Thoracic aorta (tissue), 2 donors: ENCODE measurements at regions not wholly inside any gene's neighbourhood (a gene's known extent, or its start where the extent isn't known, plus 50 kb on each side); places are given as distances from the start of the nearest gene placed in this dataset.
"Not testable (repeated sequence)": the region's sequence is repeated elsewhere in the genome, so short reads cannot be mapped to it uniquely, and the experiment has no call there.

ENCODE experiments used
- ATAC-seq: fragments of 150-250 bp; one replicate; pipeline ENCODE4 v1.8.0; 2017; ENCODE audit warnings: low read depth; ENCODE audit not compliant: insufficient number of reproducible peaks, low FRiP score
- DNase-seq: peaks from one replicate; pipeline ENCODE4 v3.0.0-alpha.2; 2020; ENCODE audit warnings: low spot score
- H3K27ac ChIP-seq, 2 donors: fragments of 200-600 bp; sonication (generic); 1 replicate in 1 of 2; 2 replicates in 1 of 2; pipeline ENCODE4 v1.5.1; 2016; ENCODE audit warnings: mild to moderate bottlenecking in 2 of 2, moderate library complexity in 2 of 2
- H3K27me3 ChIP-seq: fragments of 200-600 bp; sonication (generic); replicated peaks from 2 replicates; pipeline ENCODE4 v1.6.0; 2016; ENCODE audit warnings: mild to moderate bottlenecking; ENCODE audit not compliant: insufficient read depth
- H3K36me3 ChIP-seq: fragments of 200-600 bp; sonication (generic); one replicate; pipeline ENCODE4 v1.5.1; 2016
- H3K4me1 ChIP-seq, 2 donors: fragments of 200-600 bp; sonication (generic); 1 replicate in 1 of 2; 2 replicates in 1 of 2; pipeline versions ENCODE4 v1.5.1 to v1.6.0; 2016; ENCODE audit warnings: low read depth in 2 of 2, mild to moderate bottlenecking in 1 of 2; ENCODE audit not compliant: control insufficient read depth in 1 of 2
- H3K4me3 ChIP-seq: fragments of 200-600 bp; sonication (generic); 2 replicates; pipeline ENCODE4 v1.5.1; 2016; ENCODE audit warnings: mild to moderate bottlenecking
- H3K9me3 ChIP-seq: fragments of 200-600 bp; sonication (generic); 2 replicates; pipeline ENCODE4 v1.5.1; 2016
- CTCF ChIP-seq: fragments of 200-600 bp; sonication (generic); IDR thresholded peaks from one replicate; pipeline ENCODE4 v1.5.1; 2019; ENCODE audit warnings: antibody characterized with exemption

- ATAC-seq: no peak
- Histone ChIP-seq H3K27me3 (no peaks in the 10 kb centered on the region), H3K4me1 (peaks cover 0 to 33% of the 10 kb centered on the region in 2 donors), H3K27ac (peak overlapping the region; percentile 47 to 57), H3K9me3 (no peaks in the 10 kb centered on the region), H3K36me3 (no peaks in the 10 kb centered on the region), H3K4me3 (no peak overlapping the region)
- TF ChIP-seq CTCF: no peak
- DNase-seq: no peak
These were observed 216.0 kb downstream of the ACKR3 start for GRCh38 chr2:236785611-236786057.

- TF ChIP-seq CTCF: no peak
- peaks cover 0 to 30% of the 10 kb centered on the region in 2 donors for H3K4me1 ChIP-seq
- no peaks in the 10 kb centered on the region for H3K9me3 ChIP-seq
- ATAC-seq (no peak), DNase-seq (no peak)
- H3K27me3 ChIP-seq: no peaks in the 10 kb centered on the region
- no peaks in the 10 kb centered on the region for H3K36me3 ChIP-seq
- H3K27ac ChIP-seq: peak overlapping the region; percentile 47 to 57
- H3K4me3 ChIP-seq: no peak overlapping the region
These were observed 217.1 kb downstream of the ACKR3 start for GRCh38 chr2:236786751-236787150.

GRCh38 chr2:236787376-236787775 lies 217.8 kb downstream of the ACKR3 start:
- H3K9me3 ChIP-seq, H3K27me3 ChIP-seq, DNase-seq, H3K27ac ChIP-seq, H3K4me3 ChIP-seq, H3K36me3 ChIP-seq, ATAC-seq: not testable (repeated sequence)
- peaks cover 0 to 24% of the 10 kb centered on the region in 2 donors for H3K4me1 ChIP-seq

GRCh38 chr2:236787885-236788284 lies 218.3 kb downstream of the ACKR3 start:
- Histone ChIP-seq H3K27ac (no peak overlapping the region), H3K27me3 (no peaks in the 10 kb centered on the region), H3K4me3 (no peak overlapping the region), H3K9me3 (no peaks in the 10 kb centered on the region), H3K4me1 (peaks cover 0 to 20% of the 10 kb centered on the region in 2 donors), H3K36me3 (no peaks in the 10 kb centered on the region)
- TF ChIP-seq CTCF: no peak
- no peak for DNase-seq
- no peak for ATAC-seq

- TF ChIP-seq CTCF: no peak
These were observed 221.3 kb downstream of the ACKR3 start for GRCh38 chr2:236790963-236791362.

More at GRCh38 chr2:236790963-236791362, 221.3 kb downstream of the ACKR3 start:
- no peaks in the 10 kb centered on the region for H3K27me3 ChIP-seq
- H3K9me3 ChIP-seq: no peaks in the 10 kb centered on the region
- H3K4me3 ChIP-seq: no peak overlapping the region
- no peaks in the 10 kb centered on the region for H3K36me3 ChIP-seq
- no peak overlapping the region for H3K27ac ChIP-seq
- peaks cover 0 to 9% of the 10 kb centered on the region in 2 donors for H3K4me1 ChIP-seq
- DNase-seq (no peak), ATAC-seq (no peak)
